SU-DHL-6 (cell line): ENCODE measurements at regions not wholly inside any gene's neighbourhood (a gene's known extent, or its start where the extent isn't known, plus 50 kb on each side); places are given as distances from the start of the nearest gene placed in this dataset.

ENCODE experiments used
- EZH2phosphoT487 ChIP-seq: fragments of 200-600 bp; sonication (generic), shearing (Covaris generic); conservative IDR thresholded peaks from 2 replicates; pipeline ENCODE4 v1.6.1; 2018; ENCODE audit warnings: mild to moderate bottlenecking, antibody characterized with exemption, low read length, moderate library complexity, mixed read lengths
- TF ChIP-seq, protein P1 (sequence below): fragments of 200-600 bp; sonication (generic); IDR thresholded peaks from one replicate; pipeline ENCODE4 v1.5.1; 2017; ENCODE audit warnings: antibody characterized with exemption, mild to moderate bottlenecking, low read length, moderate library complexity; ENCODE audit not compliant: insufficient read depth, poor library complexity, severe bottlenecking

DNA sequence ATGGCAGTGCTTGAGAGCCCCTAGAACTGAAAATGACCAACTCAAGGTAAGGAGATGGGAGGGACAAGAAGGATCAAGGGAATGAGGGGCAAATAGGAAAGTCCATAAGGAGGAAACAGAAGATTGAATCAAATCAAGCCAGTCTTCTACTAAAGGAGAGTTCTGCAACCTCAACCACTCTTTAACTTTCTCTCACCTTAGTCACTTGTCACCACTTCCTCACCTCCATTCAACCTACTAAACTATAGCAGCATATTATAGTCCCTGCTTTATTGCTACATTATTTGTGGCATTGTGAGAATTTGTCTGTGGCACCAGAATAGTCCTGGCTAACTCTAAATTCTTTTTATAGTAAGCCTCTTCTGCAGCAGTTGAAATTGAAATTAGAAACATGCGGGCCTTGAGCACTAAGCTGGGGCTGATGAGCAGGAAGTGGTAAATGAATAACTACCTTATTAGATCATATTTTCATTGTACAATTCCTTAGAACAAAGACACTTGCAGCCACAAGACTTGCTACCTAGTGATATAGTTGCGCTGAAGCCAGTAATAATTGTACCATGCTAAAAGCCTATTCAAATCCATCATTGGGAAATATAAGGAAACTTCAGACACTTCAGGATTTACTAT is 336.9 kb downstream of the ZNF674 start:
- TF ChIP-seq, protein P1, sequence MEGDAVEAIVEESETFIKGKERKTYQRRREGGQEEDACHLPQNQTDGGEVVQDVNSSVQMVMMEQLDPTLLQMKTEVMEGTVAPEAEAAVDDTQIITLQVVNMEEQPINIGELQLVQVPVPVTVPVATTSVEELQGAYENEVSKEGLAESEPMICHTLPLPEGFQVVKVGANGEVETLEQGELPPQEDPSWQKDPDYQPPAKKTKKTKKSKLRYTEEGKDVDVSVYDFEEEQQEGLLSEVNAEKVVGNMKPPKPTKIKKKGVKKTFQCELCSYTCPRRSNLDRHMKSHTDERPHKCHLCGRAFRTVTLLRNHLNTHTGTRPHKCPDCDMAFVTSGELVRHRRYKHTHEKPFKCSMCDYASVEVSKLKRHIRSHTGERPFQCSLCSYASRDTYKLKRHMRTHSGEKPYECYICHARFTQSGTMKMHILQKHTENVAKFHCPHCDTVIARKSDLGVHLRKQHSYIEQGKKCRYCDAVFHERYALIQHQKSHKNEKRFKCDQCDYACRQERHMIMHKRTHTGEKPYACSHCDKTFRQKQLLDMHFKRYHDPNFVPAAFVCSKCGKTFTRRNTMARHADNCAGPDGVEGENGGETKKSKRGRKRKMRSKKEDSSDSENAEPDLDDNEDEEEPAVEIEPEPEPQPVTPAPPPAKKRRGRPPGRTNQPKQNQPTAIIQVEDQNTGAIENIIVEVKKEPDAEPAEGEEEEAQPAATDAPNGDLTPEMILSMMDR, result no peak
- TF ChIP-seq EZH2phosphoT487, result no peak
